Activated CD8-positive, alpha-beta memory T cell treated with anti-CD3 and anti-CD28 coated beads, Interleukin-2, amount 50 U/mL, for 24 hours (primary cell): ENCODE measurements at regions not wholly inside any gene's neighbourhood (a gene's known extent, or its start where the extent isn't known, plus 50 kb on each side); places are given as distances from the start of the nearest gene placed in this dataset.

Source experiments
- DNase-seq: peaks from one replicate; pipeline ENCODE4 v3.0.0-alpha.2; 2020; ENCODE audit errors: extremely low read depth

- DNase-seq = no peak
Measured at GRCh38 chr7:16014031-16014430, 327.5 kb upstream of the MEOX2 start.

GRCh38 chr7:16007911-16008310 lies 321.4 kb upstream of the MEOX2 start:
- DNase-seq = no peak

GRCh38 chr7:16004702-16005101 lies 318.2 kb upstream of the MEOX2 start:
- DNase-seq = no peak

- DNase-seq = no peak
Measured at GRCh38 chr7:16001477-16001876, 315.0 kb upstream of the MEOX2 start.

- no peak for DNase-seq
Measured at GRCh38 chr7:15998617-15999016, 312.1 kb upstream of the MEOX2 start.

GRCh38 chr7:15995027-15995426 lies 308.5 kb upstream of the MEOX2 start:
- DNase-seq = no peak

- no peak for DNase-seq
Measured at GRCh38 chr7:15989194-15989593, 302.7 kb upstream of the MEOX2 start.

- DNase-seq = no peak
Measured at GRCh38 chr7:15985587-15986384, 299.3 kb upstream of the MEOX2 start.

GRCh38 chr7:15977663-15978062 lies 291.2 kb upstream of the MEOX2 start:
- DNase-seq = no peak

- no peak for DNase-seq
Measured at GRCh38 chr7:15972862-15973275, 286.4 kb upstream of the MEOX2 start.

GRCh38 chr7:15967551-15967950 lies 281.1 kb upstream of the MEOX2 start:
- DNase-seq = no peak

- no peak for DNase-seq
Measured at GRCh38 chr7:15967121-15967520, 280.6 kb upstream of the MEOX2 start.

- DNase-seq = no peak
Measured at GRCh38 chr7:15963206-15963605, 276.7 kb upstream of the MEOX2 start.

- DNase-seq = no peak
Measured at GRCh38 chr7:15954671-15955354, 268.3 kb upstream of the MEOX2 start.

GRCh38 chr7:15950299-15950698 lies 263.8 kb upstream of the MEOX2 start:
- no peak for DNase-seq

GRCh38 chr7:15947754-15948153 lies 261.3 kb upstream of the MEOX2 start:
- no peak for DNase-seq

GRCh38 chr7:15938115-15938514 lies 251.6 kb upstream of the MEOX2 start:
- DNase-seq = no peak

GRCh38 chr7:15937571-15937970 lies 251.1 kb upstream of the MEOX2 start:
- DNase-seq = no peak

GRCh38 chr7:15936991-15937390 lies 250.5 kb upstream of the MEOX2 start:
- DNase-seq = no peak

- no peak for DNase-seq
Measured at GRCh38 chr7:15932318-15932717, 245.8 kb upstream of the MEOX2 start.

GRCh38 chr7:15929411-15929810 lies 242.9 kb upstream of the MEOX2 start:
- no peak for DNase-seq

- no peak for DNase-seq
Measured at GRCh38 chr7:15925608-15926007, 239.1 kb upstream of the MEOX2 start.

- DNase-seq = no peak
Measured at GRCh38 chr7:15924910-15925309, 238.4 kb upstream of the MEOX2 start.
